B cell (primary cell): ENCODE measurements at regions not wholly inside any gene's neighbourhood (a gene's known extent, or its start where the extent isn't known, plus 50 kb on each side); places are given as distances from the start of the nearest gene placed in this dataset.

ENCODE experiments used
- CTCF ChIP-seq: fragments of 200-600 bp; IDR thresholded peaks from one replicate; pipeline ENCODE4 v1.8.0; 2022; ENCODE audit warnings: antibody characterized with exemption, mild to moderate bottlenecking
- EZH2 ChIP-seq: IDR thresholded peaks from 2 replicates; pipeline ENCODE4 v1.6.1; 2012; ENCODE audit warnings: borderline replicate concordance, low read depth, mild to moderate bottlenecking, moderate library complexity, low read length; ENCODE audit not compliant: insufficient read depth, poor library complexity, severe bottlenecking

DNA sequence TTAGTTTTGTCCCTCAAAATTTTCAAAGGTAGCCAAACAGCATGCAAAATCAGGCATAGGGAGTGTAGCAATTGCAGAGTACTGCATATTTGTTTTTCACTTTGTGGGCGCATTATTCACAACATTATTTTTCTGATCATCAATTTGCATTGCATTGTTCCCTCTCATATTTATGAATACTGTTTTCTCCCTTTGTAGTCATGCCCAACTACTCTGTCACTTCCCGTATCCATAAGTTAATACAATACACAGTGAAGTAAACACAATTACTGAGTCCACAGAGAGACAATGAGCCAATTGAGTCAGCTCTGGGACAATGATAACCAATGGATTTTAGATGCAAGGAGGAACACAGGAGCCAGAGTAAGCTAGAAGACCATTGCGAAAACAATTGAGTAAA is 944.0 kb upstream of the ADGRL4 start:
- TF ChIP-seq CTCF, result no peak
- TF ChIP-seq EZH2, result no peak
